ENCODE measurements at regions not wholly inside any gene's neighbourhood (a gene's known extent, or its start where the extent isn't known, plus 50 kb on each side); places are given as distances from the start of the nearest gene placed in this dataset.

GRCh38 chr13:66225072-66225471, 1005.1 kb downstream of the PCDH9 start:
- TF ChIP-seq, protein P1, sequence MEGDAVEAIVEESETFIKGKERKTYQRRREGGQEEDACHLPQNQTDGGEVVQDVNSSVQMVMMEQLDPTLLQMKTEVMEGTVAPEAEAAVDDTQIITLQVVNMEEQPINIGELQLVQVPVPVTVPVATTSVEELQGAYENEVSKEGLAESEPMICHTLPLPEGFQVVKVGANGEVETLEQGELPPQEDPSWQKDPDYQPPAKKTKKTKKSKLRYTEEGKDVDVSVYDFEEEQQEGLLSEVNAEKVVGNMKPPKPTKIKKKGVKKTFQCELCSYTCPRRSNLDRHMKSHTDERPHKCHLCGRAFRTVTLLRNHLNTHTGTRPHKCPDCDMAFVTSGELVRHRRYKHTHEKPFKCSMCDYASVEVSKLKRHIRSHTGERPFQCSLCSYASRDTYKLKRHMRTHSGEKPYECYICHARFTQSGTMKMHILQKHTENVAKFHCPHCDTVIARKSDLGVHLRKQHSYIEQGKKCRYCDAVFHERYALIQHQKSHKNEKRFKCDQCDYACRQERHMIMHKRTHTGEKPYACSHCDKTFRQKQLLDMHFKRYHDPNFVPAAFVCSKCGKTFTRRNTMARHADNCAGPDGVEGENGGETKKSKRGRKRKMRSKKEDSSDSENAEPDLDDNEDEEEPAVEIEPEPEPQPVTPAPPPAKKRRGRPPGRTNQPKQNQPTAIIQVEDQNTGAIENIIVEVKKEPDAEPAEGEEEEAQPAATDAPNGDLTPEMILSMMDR (IDR thresholded peaks at IDR 0.05), result no peak
- no peak for TF ChIP-seq POLR2A (IDR thresholded peaks at IDR 0.05)
